ENCODE measurements at regions not wholly inside any gene's neighbourhood (a gene's known extent, or its start where the extent isn't known, plus 50 kb on each side); places are given as distances from the start of the nearest gene placed in this dataset.

- H3K9me3 ChIP-seq (ENCODE audit: severe bottlenecking) = no peaks in the 10 kb centered on the region
- TF ChIP-seq, protein P1, sequence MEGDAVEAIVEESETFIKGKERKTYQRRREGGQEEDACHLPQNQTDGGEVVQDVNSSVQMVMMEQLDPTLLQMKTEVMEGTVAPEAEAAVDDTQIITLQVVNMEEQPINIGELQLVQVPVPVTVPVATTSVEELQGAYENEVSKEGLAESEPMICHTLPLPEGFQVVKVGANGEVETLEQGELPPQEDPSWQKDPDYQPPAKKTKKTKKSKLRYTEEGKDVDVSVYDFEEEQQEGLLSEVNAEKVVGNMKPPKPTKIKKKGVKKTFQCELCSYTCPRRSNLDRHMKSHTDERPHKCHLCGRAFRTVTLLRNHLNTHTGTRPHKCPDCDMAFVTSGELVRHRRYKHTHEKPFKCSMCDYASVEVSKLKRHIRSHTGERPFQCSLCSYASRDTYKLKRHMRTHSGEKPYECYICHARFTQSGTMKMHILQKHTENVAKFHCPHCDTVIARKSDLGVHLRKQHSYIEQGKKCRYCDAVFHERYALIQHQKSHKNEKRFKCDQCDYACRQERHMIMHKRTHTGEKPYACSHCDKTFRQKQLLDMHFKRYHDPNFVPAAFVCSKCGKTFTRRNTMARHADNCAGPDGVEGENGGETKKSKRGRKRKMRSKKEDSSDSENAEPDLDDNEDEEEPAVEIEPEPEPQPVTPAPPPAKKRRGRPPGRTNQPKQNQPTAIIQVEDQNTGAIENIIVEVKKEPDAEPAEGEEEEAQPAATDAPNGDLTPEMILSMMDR (IDR thresholded peaks at IDR 0.05; ENCODE audit: poor library complexity, severe bottlenecking) = no peak
- ATAC-seq (ENCODE audit: low read depth) (no peak), DNase-seq (ENCODE audit: low spot score) (no peak)
- no peak overlapping the region for H3K4me3 ChIP-seq (ENCODE audit: severe bottlenecking)
- no peak overlapping the region for H3K27ac ChIP-seq (ENCODE audit: poor library complexity, severe bottlenecking)
- no peaks in the 10 kb centered on the region for H3K4me1 ChIP-seq (ENCODE audit: insufficient read depth, poor library complexity, severe bottlenecking)
- no peaks in the 10 kb centered on the region for H3K27me3 ChIP-seq (ENCODE audit: insufficient read depth, poor library complexity, severe bottlenecking)
- no peaks in the 10 kb centered on the region for H3K36me3 ChIP-seq (ENCODE audit: low read depth)
Measured at GRCh38 chrX:80316526-80316925, 103.7 kb upstream of the TENT5D start.

DNA sequence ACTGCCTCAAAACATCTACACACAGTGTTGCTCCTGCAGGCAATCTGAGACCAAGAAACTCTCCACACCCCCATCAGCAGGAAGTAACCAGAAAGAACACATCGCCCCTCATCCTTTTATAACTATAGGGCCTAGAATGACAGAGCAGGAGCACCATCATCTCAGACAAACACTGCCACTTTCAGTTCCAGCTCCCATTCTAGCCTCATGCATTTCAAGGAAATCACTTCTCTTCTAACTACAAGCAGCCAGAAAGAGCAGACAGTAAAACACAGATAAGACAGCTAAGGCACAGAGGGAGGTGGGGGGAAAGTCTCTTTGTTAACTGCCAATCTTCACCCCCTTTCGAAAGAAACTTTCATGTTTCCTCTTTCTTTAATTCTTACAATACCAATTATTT is 102.6 kb upstream of the TENT5D start:
- Histone ChIP-seq H3K4me3 (ENCODE audit: severe bottlenecking) (no peak overlapping the region), H3K4me1 (ENCODE audit: insufficient read depth, poor library complexity, severe bottlenecking) (no peaks in the 10 kb centered on the region), H3K9me3 (ENCODE audit: severe bottlenecking) (no peaks in the 10 kb centered on the region), H3K36me3 (ENCODE audit: low read depth) (no peaks in the 10 kb centered on the region), H3K27me3 (ENCODE audit: insufficient read depth, poor library complexity, severe bottlenecking) (no peaks in the 10 kb centered on the region), H3K27ac (ENCODE audit: poor library complexity, severe bottlenecking) (no peak overlapping the region)
- DNase-seq (ENCODE audit: low spot score) (no peak), ATAC-seq (ENCODE audit: low read depth) (no peak)
- TF ChIP-seq, protein P1 (IDR thresholded peaks at IDR 0.05; ENCODE audit: poor library complexity, severe bottlenecking) = no peak

DNA sequence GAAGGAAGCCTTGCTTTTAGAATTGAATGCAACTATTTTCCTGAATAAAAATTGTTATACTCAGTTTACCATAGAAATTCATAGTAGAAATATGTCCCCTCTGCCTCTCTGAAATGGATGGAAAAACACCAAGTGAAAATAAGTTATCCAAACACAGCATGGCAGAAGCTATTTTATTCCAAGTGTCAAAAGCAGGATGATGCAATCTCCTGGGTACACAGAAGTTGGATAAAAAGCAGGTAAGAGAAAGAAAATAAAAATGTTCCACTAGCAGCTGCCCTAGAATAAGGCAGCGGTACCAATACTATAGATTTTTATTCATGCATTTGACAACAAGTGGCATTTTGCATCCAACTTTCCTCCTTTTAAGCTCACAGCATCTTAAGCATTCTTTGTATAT is 89.0 kb upstream of the TENT5D start:
- Histone ChIP-seq H3K4me3 (ENCODE audit: severe bottlenecking) (no peak overlapping the region), H3K9me3 (ENCODE audit: severe bottlenecking) (no peaks in the 10 kb centered on the region), H3K27ac (ENCODE audit: poor library complexity, severe bottlenecking) (no peak overlapping the region), H3K27me3 (ENCODE audit: insufficient read depth, poor library complexity, severe bottlenecking) (no peaks in the 10 kb centered on the region), H3K36me3 (ENCODE audit: low read depth) (no peaks in the 10 kb centered on the region), H3K4me1 (ENCODE audit: insufficient read depth, poor library complexity, severe bottlenecking) (no peaks in the 10 kb centered on the region)
- DNase-seq (ENCODE audit: low spot score) (no peak), ATAC-seq (ENCODE audit: low read depth) (no peak)
- TF ChIP-seq, protein P1 (IDR thresholded peaks at IDR 0.05; ENCODE audit: poor library complexity, severe bottlenecking) = no peak

DNA sequence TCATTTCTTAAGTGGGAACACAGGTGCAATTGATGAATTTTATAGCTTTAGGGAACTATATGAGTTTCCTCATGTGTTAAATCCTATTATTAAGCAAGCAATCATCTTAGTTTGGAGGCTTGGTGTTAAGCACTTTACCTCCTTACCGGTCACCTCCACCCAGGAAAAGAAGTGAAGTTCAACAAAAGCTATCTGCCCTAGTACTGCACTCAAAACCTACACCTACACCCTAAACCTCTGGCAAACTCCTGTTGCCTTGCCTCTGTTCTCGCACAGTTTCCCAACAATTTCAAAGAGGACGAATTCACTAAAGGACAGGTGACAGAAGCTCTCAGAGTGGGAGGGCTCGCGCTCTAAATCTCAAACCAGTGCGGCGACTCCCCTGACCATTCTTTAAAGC is 85.7 kb upstream of the TENT5D start:
- H3K4me3 ChIP-seq (ENCODE audit: severe bottlenecking) = no peak overlapping the region

More for the DNA sequence above, 85.7 kb upstream of the TENT5D start:
- DNase-seq (ENCODE audit: low spot score) (no peak), ATAC-seq (ENCODE audit: low read depth) (no peak)
- Histone ChIP-seq H3K27ac (ENCODE audit: poor library complexity, severe bottlenecking) (no peak overlapping the region), H3K27me3 (ENCODE audit: insufficient read depth, poor library complexity, severe bottlenecking) (no peaks in the 10 kb centered on the region), H3K36me3 (ENCODE audit: low read depth) (no peaks in the 10 kb centered on the region), H3K9me3 (ENCODE audit: severe bottlenecking) (no peaks in the 10 kb centered on the region), H3K4me1 (ENCODE audit: insufficient read depth, poor library complexity, severe bottlenecking) (no peaks in the 10 kb centered on the region)
- TF ChIP-seq, protein P1 (IDR thresholded peaks at IDR 0.05; ENCODE audit: poor library complexity, severe bottlenecking) = no peak
